HCT116 (cell line): ENCODE measurements at regions not wholly inside any gene's neighbourhood (a gene's known extent, or its start where the extent isn't known, plus 50 kb on each side); places are given as distances from the start of the nearest gene placed in this dataset.

Source experiments
- ATAC-seq: fragments of 200-7000 bp; cut with Tn5 transposase; 2 replicates; pipeline ENCODE4 v1.9.1; 2020; ENCODE audit warnings: mild to moderate bottlenecking, moderate library complexity
- BruUV-seq: library from RNA; stranded (reverse); fragments of 400-500 nt; replicated peaks from 2 replicates; lab custom pipeline; 2021; lab: Mats Ljungman, UMichigan
- CTCF ChIA-PET: fragments of 300-600 bp; sonication (Branson Sonifier 250); formaldehyde crosslinking; loops from one replicate; lab custom pipeline; 2021; ENCODE audit warnings: antibody characterized with exemption; lab: Charles Lee
- POLR2A ChIA-PET: fragments of 300-600, 350-600 bp; sonication (Branson Sonifier 250); formaldehyde crosslinking; loops from one replicate; lab custom pipeline; 2021; ENCODE audit warnings: antibody characterized with exemption; lab: Charles Lee
- RAD21 ChIA-PET, 2 experiments: fragments of 300-600 bp; sonication (Branson Sonifier 250); formaldehyde crosslinking; loops; one replicate each; lab custom pipeline; 2023; ENCODE audit warnings: low total read pairs in 2 of 2; ENCODE audit not compliant: uncharacterized antibody in 2 of 2, unreplicated experiment in 2 of 2, low non-redundant PET in 1 of 2; lab: Charles Lee
- DNase-seq: peaks from one replicate; pipeline ENCODE4 v3.0.0-alpha.2; 2010; ENCODE audit warnings: low read depth, low spot score
- H2AFZ ChIP-seq: fragments of 200-600 bp; shearing (Covaris generic), sonication (generic); 2 replicates; pipeline ENCODE4 v1.6.1; 2017; ENCODE audit warnings: low read depth, mixed run types, mixed read lengths, antibody characterized with exemption, low read length; ENCODE audit not compliant: poor library complexity, severe bottlenecking
- H3K27ac ChIP-seq: 2 replicates; pipeline ENCODE4 v1.5.1; 2012; ENCODE audit warnings: low read depth, low read length
- H3K27me3 ChIP-seq: fragments of 200-600 bp; sonication (generic); 2 replicates; pipeline ENCODE4 v1.6.1; 2016; ENCODE audit warnings: mixed run types, low read length, mixed read lengths; ENCODE audit not compliant: insufficient read depth
- H3K36me3 ChIP-seq, 2 experiments: fragments of 200-500 bp in 1 of 2; fragments of 200-600 bp in 1 of 2; sonication (Bioruptor generic) in 1 of 2; sonication (generic) in 1 of 2; 2 replicates each; pipeline versions ENCODE4 v1.5.1 to v1.6.1; 2014 to 2016; ENCODE audit warnings: low read length in 2 of 2, inconsistent platforms in 1 of 2, mixed read lengths in 1 of 2, mixed run types in 1 of 2; ENCODE audit not compliant: insufficient read depth in 2 of 2, control insufficient read depth in 1 of 2
- H3K4me1 ChIP-seq, 2 experiments: fragments of 200-600 bp in 1 of 2; sonication (generic) in 1 of 2; 2 replicates each; pipeline versions ENCODE4 v1.5.1 to v1.6.1; 2012 to 2017; ENCODE audit warnings: low read length in 2 of 2, inconsistent platforms in 1 of 2, mild to moderate bottlenecking in 1 of 2, mixed read lengths in 1 of 2, mixed run types in 1 of 2, moderate library complexity in 1 of 2; ENCODE audit not compliant: insufficient read depth in 2 of 2, control insufficient read depth in 1 of 2
- H3K4me2 ChIP-seq: fragments of 200-600 bp; sonication (generic); 2 replicates; pipeline ENCODE4 v1.6.1; 2017; ENCODE audit warnings: mixed run types, low read length, mixed read lengths
- H3K4me3 ChIP-seq, 2 experiments: fragments of 200-600 bp in 1 of 2; sonication (generic) in 1 of 2; replicated peaks in 1 of 2; 2 replicates each; pipeline ENCODE4 v1.5.1; 2011 to 2016; ENCODE audit warnings: low read length in 2 of 2, control low read depth in 1 of 2, low read depth in 1 of 2, mild to moderate bottlenecking in 1 of 2, mixed read lengths in 1 of 2, mixed run types in 1 of 2
- H3K79me2 ChIP-seq: fragments of 200-600 bp; sonication (generic); 2 replicates; pipeline ENCODE4 v1.6.1; 2017; ENCODE audit warnings: mild to moderate bottlenecking, mixed run types, low read length, moderate library complexity, mixed read lengths; ENCODE audit not compliant: insufficient read depth
- H3K9ac ChIP-seq: fragments of 200-600 bp; sonication (generic); 2 replicates; pipeline ENCODE4 v1.6.1; 2016; ENCODE audit warnings: low read length, mixed read lengths
- H3K9me2 ChIP-seq: fragments of 200-600 bp; sonication (generic), shearing (Covaris generic); 2 replicates; pipeline ENCODE4 v1.6.1; 2017; ENCODE audit warnings: mixed run types, mild to moderate bottlenecking, moderate library complexity; ENCODE audit not compliant: insufficient read depth
- H3K9me3 ChIP-seq, 2 experiments: fragments of 200-500 bp in 1 of 2; fragments of 200-600 bp in 1 of 2; sonication (Bioruptor generic) in 1 of 2; sonication (generic) in 1 of 2; 2 replicates each; pipeline ENCODE4 v1.6.1; 2014 to 2017; ENCODE audit warnings: low read length in 2 of 2, mixed read lengths in 2 of 2, inconsistent platforms in 1 of 2, low read depth in 1 of 2, mild to moderate bottlenecking in 1 of 2, mixed run types in 1 of 2, moderate library complexity in 1 of 2; ENCODE audit not compliant: control insufficient read depth in 1 of 2, insufficient read depth in 1 of 2
- H4K20me1 ChIP-seq: fragments of 200-600 bp; sonication (generic), shearing (Covaris generic); 2 replicates; pipeline ENCODE4 v1.6.1; 2017; ENCODE audit warnings: mixed run types, mild to moderate bottlenecking, moderate library complexity; ENCODE audit not compliant: insufficient read depth
- CBX3 ChIP-seq: IDR thresholded peaks from 2 replicates; pipeline ENCODE4 v1.6.1; 2012; ENCODE audit warnings: low read depth
- EGR1 ChIP-seq: IDR thresholded peaks from 2 replicates; pipeline ENCODE4 v1.6.1; 2012; ENCODE audit warnings: low read depth
- ELF1 ChIP-seq: IDR thresholded peaks from 2 replicates; pipeline ENCODE4 v1.6.1; 2012; ENCODE audit warnings: low read depth, borderline replicate concordance
- EZH2 ChIP-seq: fragments of 200-600 bp; sonication (generic); IDR thresholded peaks from 2 replicates; pipeline ENCODE4 v1.6.1; 2017; ENCODE audit warnings: antibody characterized with exemption, mixed run types
- EZH2phosphoT487 ChIP-seq: fragments of 200-600 bp; IDR thresholded peaks from 2 replicates; pipeline ENCODE4 v1.6.1; 2018; ENCODE audit warnings: antibody characterized with exemption, borderline replicate concordance
- FOSL1 ChIP-seq: IDR thresholded peaks from 2 replicates; pipeline ENCODE4 v1.6.1; 2012; ENCODE audit warnings: low read depth
- JUND ChIP-seq: IDR thresholded peaks from 2 replicates; pipeline ENCODE4 v1.6.1; 2012
- POLR2AphosphoS5 ChIP-seq: IDR thresholded peaks from 2 replicates; pipeline ENCODE4 v1.6.1; 2011; ENCODE audit warnings: mild to moderate bottlenecking, low read depth, low read length, moderate library complexity
- SIN3A ChIP-seq: IDR thresholded peaks from 2 replicates; pipeline ENCODE4 v1.6.1; 2012; ENCODE audit warnings: low read depth
- SP1 ChIP-seq: IDR thresholded peaks from 2 replicates; pipeline ENCODE4 v1.6.1; 2012; ENCODE audit warnings: low read depth
- SRF ChIP-seq: IDR thresholded peaks from 2 replicates; pipeline ENCODE4 v1.6.1; 2012; ENCODE audit warnings: low read depth
- TCF7L2 ChIP-seq: IDR thresholded peaks from 2 replicates; pipeline ENCODE4 v1.7.0; 2011; ENCODE audit warnings: borderline replicate concordance, inconsistent platforms; ENCODE audit not compliant: insufficient read depth, insufficient read length; ENCODE audit errors: extremely low read depth
- YY1 ChIP-seq: IDR thresholded peaks from 2 replicates; pipeline ENCODE4 v1.6.1; 2011; ENCODE audit warnings: low read length, low read depth, moderate library complexity, mild to moderate bottlenecking; ENCODE audit not compliant: insufficient replicate concordance; ENCODE audit errors: extremely low read depth
- ZFX ChIP-seq: fragments of 450-650 bp; IDR thresholded peaks from 2 replicates; pipeline ENCODE4 v1.6.1; 2017
- ZNF274 ChIP-seq: fragments of 200-500 bp; sonication (Bioruptor generic); IDR thresholded peaks from 2 replicates; pipeline ENCODE4 v1.6.1; 2014; ENCODE audit warnings: mild to moderate bottlenecking, low read depth, low read length, inconsistent platforms
- intact Hi-C: fragments of 100-400 bp; cut with micrococcal nuclease; formaldehyde crosslinking; loops from 2 replicates; pipeline ENCODE4 v1.10.0; 2022
- TF ChIP-seq, protein P1 (sequence below), 3 experiments: fragments of 200-600 bp in 1 of 3; sonication (generic) in 1 of 3; IDR thresholded peaks in 2 of 3; conservative IDR thresholded peaks in 1 of 3; 2 replicates each; pipeline ENCODE4 v1.5.1; 2012 to 2017; ENCODE audit warnings: low read depth in 2 of 3, low read length in 2 of 3, antibody characterized with exemption in 1 of 3, borderline replicate concordance in 1 of 3, control low read depth in 1 of 3, mild to moderate bottlenecking in 1 of 3, mixed read lengths in 1 of 3, mixed run types in 1 of 3, moderate library complexity in 1 of 3; ENCODE audit not compliant: insufficient read depth in 1 of 3
- TF ChIP-seq, protein P2 (sequence below): IDR thresholded peaks from 2 replicates; pipeline ENCODE4 v1.6.1; 2012; ENCODE audit warnings: low read depth
- TF ChIP-seq, protein P3 (sequence below): IDR thresholded peaks from 2 replicates; pipeline ENCODE4 v1.6.1; 2012
- TF ChIP-seq, protein P4 (sequence below): IDR thresholded peaks from 2 replicates; pipeline ENCODE4 v1.6.1; 2011; ENCODE audit warnings: mild to moderate bottlenecking, low read length, moderate library complexity; ENCODE audit not compliant: insufficient replicate concordance; ENCODE audit errors: extremely low read depth
- TF ChIP-seq, protein P5 (sequence below): IDR thresholded peaks from 2 replicates; pipeline ENCODE4 v1.6.1; 2012

DNA sequence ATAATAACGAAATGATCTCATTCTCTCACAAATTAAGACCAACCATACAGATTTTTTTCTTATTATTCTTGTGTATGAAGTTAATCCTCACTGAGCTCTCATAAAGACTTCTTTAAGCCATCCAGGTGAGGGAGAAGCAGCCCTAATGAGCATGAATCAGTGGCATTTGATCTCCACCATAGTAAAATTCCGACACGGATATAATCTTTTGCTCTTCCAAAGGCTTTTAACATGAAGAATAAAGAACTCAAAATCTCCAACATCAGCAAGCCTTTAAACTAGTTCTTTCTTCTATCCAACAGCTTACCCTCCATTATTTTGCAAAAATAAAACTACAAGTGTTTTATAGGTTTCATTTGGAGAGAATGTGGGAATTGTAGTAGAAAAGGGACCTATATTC lies 714.7 kb upstream of the NEGR1 start:
- POLR2A ChIA-PET, result no interaction called here
- no peak overlapping the region for H3K9ac ChIP-seq
- no peak overlapping the region for H3K4me3 ChIP-seq
- H3K27ac ChIP-seq, result no peak overlapping the region
- no peaks in the 10 kb centered on the region for H3K9me2 ChIP-seq
- H3K79me2 ChIP-seq, result no peaks in the 10 kb centered on the region
- no peaks in the 10 kb centered on the region for H4K20me1 ChIP-seq
- no peak overlapping the region for H3K4me2 ChIP-seq
- ATAC-seq (no peak), DNase-seq (no peak)
- no peaks in the 10 kb centered on the region for H3K4me1 ChIP-seq
- no peak overlapping the region for H2AFZ ChIP-seq
- no TSS peak for BruUV-seq
- RAD21 ChIA-PET, result no interaction called here
- TF ChIP-seq POLR2AphosphoS5 (no peak), FOSL1 (no peak), ELF1 (no peak), EGR1 (no peak), ZFX (no peak), SRF (no peak), EZH2phosphoT487 (no peak), EZH2 (no peak), YY1 (no peak), CBX3 (no peak), ZNF274 (no peak), SIN3A (no peak), JUND (no peak), TCF7L2 (no peak), SP1 (no peak)
- TF ChIP-seq, protein P1, sequence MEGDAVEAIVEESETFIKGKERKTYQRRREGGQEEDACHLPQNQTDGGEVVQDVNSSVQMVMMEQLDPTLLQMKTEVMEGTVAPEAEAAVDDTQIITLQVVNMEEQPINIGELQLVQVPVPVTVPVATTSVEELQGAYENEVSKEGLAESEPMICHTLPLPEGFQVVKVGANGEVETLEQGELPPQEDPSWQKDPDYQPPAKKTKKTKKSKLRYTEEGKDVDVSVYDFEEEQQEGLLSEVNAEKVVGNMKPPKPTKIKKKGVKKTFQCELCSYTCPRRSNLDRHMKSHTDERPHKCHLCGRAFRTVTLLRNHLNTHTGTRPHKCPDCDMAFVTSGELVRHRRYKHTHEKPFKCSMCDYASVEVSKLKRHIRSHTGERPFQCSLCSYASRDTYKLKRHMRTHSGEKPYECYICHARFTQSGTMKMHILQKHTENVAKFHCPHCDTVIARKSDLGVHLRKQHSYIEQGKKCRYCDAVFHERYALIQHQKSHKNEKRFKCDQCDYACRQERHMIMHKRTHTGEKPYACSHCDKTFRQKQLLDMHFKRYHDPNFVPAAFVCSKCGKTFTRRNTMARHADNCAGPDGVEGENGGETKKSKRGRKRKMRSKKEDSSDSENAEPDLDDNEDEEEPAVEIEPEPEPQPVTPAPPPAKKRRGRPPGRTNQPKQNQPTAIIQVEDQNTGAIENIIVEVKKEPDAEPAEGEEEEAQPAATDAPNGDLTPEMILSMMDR (IDR thresholded peaks at IDR 0.05 in 2 of 3, conservative IDR thresholded peaks at IDR 0.05 in 1 of 3; ENCODE audit: borderline replicate concordance in 1 of 3, insufficient read depth in 1 of 3, low read depth in 2 of 3, low read length in 2 of 3), result no peak
- TF ChIP-seq, protein P2, sequence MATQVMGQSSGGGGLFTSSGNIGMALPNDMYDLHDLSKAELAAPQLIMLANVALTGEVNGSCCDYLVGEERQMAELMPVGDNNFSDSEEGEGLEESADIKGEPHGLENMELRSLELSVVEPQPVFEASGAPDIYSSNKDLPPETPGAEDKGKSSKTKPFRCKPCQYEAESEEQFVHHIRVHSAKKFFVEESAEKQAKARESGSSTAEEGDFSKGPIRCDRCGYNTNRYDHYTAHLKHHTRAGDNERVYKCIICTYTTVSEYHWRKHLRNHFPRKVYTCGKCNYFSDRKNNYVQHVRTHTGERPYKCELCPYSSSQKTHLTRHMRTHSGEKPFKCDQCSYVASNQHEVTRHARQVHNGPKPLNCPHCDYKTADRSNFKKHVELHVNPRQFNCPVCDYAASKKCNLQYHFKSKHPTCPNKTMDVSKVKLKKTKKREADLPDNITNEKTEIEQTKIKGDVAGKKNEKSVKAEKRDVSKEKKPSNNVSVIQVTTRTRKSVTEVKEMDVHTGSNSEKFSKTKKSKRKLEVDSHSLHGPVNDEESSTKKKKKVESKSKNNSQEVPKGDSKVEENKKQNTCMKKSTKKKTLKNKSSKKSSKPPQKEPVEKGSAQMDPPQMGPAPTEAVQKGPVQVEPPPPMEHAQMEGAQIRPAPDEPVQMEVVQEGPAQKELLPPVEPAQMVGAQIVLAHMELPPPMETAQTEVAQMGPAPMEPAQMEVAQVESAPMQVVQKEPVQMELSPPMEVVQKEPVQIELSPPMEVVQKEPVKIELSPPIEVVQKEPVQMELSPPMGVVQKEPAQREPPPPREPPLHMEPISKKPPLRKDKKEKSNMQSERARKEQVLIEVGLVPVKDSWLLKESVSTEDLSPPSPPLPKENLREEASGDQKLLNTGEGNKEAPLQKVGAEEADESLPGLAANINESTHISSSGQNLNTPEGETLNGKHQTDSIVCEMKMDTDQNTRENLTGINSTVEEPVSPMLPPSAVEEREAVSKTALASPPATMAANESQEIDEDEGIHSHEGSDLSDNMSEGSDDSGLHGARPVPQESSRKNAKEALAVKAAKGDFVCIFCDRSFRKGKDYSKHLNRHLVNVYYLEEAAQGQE, result no peak
- TF ChIP-seq, protein P3, sequence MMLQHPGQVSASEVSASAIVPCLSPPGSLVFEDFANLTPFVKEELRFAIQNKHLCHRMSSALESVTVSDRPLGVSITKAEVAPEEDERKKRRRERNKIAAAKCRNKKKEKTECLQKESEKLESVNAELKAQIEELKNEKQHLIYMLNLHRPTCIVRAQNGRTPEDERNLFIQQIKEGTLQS, result no peak
- TF ChIP-seq, protein P4, sequence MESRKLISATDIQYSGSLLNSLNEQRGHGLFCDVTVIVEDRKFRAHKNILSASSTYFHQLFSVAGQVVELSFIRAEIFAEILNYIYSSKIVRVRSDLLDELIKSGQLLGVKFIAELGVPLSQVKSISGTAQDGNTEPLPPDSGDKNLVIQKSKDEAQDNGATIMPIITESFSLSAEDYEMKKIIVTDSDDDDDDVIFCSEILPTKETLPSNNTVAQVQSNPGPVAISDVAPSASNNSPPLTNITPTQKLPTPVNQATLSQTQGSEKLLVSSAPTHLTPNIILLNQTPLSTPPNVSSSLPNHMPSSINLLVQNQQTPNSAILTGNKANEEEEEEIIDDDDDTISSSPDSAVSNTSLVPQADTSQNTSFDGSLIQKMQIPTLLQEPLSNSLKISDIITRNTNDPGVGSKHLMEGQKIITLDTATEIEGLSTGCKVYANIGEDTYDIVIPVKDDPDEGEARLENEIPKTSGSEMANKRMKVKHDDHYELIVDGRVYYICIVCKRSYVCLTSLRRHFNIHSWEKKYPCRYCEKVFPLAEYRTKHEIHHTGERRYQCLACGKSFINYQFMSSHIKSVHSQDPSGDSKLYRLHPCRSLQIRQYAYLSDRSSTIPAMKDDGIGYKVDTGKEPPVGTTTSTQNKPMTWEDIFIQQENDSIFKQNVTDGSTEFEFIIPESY, result no peak
- TF ChIP-seq, protein P5, sequence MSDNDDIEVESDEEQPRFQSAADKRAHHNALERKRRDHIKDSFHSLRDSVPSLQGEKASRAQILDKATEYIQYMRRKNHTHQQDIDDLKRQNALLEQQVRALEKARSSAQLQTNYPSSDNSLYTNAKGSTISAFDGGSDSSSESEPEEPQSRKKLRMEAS, result no peak
- intact Hi-C loops, result no loop called here
- no peaks in the 10 kb centered on the region for H3K27me3 ChIP-seq
- CTCF ChIA-PET, result no interaction called here
- no peaks in the 10 kb centered on the region for H3K36me3 ChIP-seq
- H3K9me3 ChIP-seq, result peaks cover 4% of the 10 kb centered on the region in 2 experiments; a peak in 2 of 4 replicates
